ENCODE measurements at regions not wholly inside any gene's neighbourhood (a gene's known extent, or its start where the extent isn't known, plus 50 kb on each side); places are given as distances from the start of the nearest gene placed in this dataset.
"Not testable (repeated sequence)": the region's sequence is repeated elsewhere in the genome, so short reads cannot be mapped to it uniquely, and the experiment has no call there.

- no peak for DNase-seq
Observed at GRCh38 chr2:149767516-149767974, 180.0 kb upstream of the MMADHC start.

- DNase-seq, result no peak
Observed at GRCh38 chr2:149766339-149766738, 178.8 kb upstream of the MMADHC start.

- DNase-seq, result no peak
Observed at GRCh38 chr2:149765636-149766035, 178.1 kb upstream of the MMADHC start.

GRCh38 chr2:149765003-149765402, 177.4 kb upstream of the MMADHC start:
- DNase-seq, result no peak

- no peak for DNase-seq
Observed at GRCh38 chr2:149763358-149763757, 175.8 kb upstream of the MMADHC start.

GRCh38 chr2:149761611-149762010, 174.0 kb upstream of the MMADHC start:
- DNase-seq, result no peak

- DNase-seq, result not testable (repeated sequence)
Observed at GRCh38 chr2:149759382-149759781, 171.8 kb upstream of the MMADHC start.

GRCh38 chr2:149754722-149755121, 167.1 kb upstream of the MMADHC start:
- not testable (repeated sequence) for DNase-seq

GRCh38 chr2:149747456-149747855, 159.9 kb upstream of the MMADHC start:
- no peak for DNase-seq

GRCh38 chr2:149745396-149746230, 158.0 kb upstream of the MMADHC start:
- no peak for DNase-seq

GRCh38 chr2:149744865-149745264, 157.3 kb upstream of the MMADHC start:
- no peak for DNase-seq

GRCh38 chr2:149743842-149744448, 156.4 kb upstream of the MMADHC start:
- DNase-seq, result no peak

GRCh38 chr2:149741646-149742045, 154.1 kb upstream of the MMADHC start:
- no peak for DNase-seq

- DNase-seq, result no peak
Observed at GRCh38 chr2:149740490-149740889, 152.9 kb upstream of the MMADHC start.

GRCh38 chr2:149739883-149740265, 152.3 kb upstream of the MMADHC start:
- DNase-seq, result no peak

- no peak for DNase-seq
Observed at GRCh38 chr2:149739171-149739882, 151.8 kb upstream of the MMADHC start.

- DNase-seq, result no peak
Observed at GRCh38 chr2:149738767-149739166, 151.2 kb upstream of the MMADHC start.

GRCh38 chr2:149737896-149738295, 150.3 kb upstream of the MMADHC start:
- DNase-seq, result no peak

GRCh38 chr2:149735237-149735958, 147.8 kb upstream of the MMADHC start:
- DNase-seq, result no peak

- DNase-seq, result no peak
Observed at GRCh38 chr2:149733936-149734685, 146.5 kb upstream of the MMADHC start.

GRCh38 chr2:149732730-149733290, 145.2 kb upstream of the MMADHC start:
- DNase-seq, result no peak

Measured in hematopoietic multipotent progenitor cell treated with erythropoietin and hydrocortisone succinate and interleukin-3 and kit ligand, for 8 days (in vitro differentiated cells).